Liver (tissue), 3 donors: ENCODE measurements at regions not wholly inside any gene's neighbourhood (a gene's known extent, or its start where the extent isn't known, plus 50 kb on each side); places are given as distances from the start of the nearest gene placed in this dataset.

Experiments
- EGR1 ChIP-seq, 2 donors: IDR thresholded peaks; 2 replicates each; pipeline ENCODE4 v1.6.1; 2016 to 2018; ENCODE audit warnings: antibody characterized with exemption in 2 of 2, low read depth in 2 of 2
- HNF4G ChIP-seq: IDR thresholded peaks from 2 replicates; pipeline ENCODE4 v1.6.1; 2016; ENCODE audit warnings: antibody characterized with exemption
- RAD21 ChIP-seq, 2 donors: IDR thresholded peaks; 2 replicates each; pipeline ENCODE4 v1.6.1; 2016; ENCODE audit warnings: antibody characterized with exemption in 2 of 2, mild to moderate bottlenecking in 2 of 2
- SP1 ChIP-seq: IDR thresholded peaks from 2 replicates; pipeline ENCODE4 v1.6.1; 2018; ENCODE audit warnings: antibody characterized with exemption, mild to moderate bottlenecking
- TAF1 ChIP-seq: conservative IDR thresholded peaks from 2 replicates; pipeline ENCODE4 v1.6.1; 2016; ENCODE audit warnings: antibody characterized with exemption, mild to moderate bottlenecking
- YY1 ChIP-seq: IDR thresholded peaks from 2 replicates; pipeline ENCODE4 v1.6.1; 2016; ENCODE audit warnings: antibody characterized with exemption, mild to moderate bottlenecking
- TF ChIP-seq, protein P1 (sequence below): fragments of 150-350 bp; IDR thresholded peaks from 2 replicates; pipeline ENCODE4 v1.5.1; 2017; ENCODE audit warnings: improper control_type of control experiment, low read depth, low read length; ENCODE audit not compliant: missing input control
- TF ChIP-seq, protein P2 (sequence below): IDR thresholded peaks from 2 replicates; pipeline ENCODE4 v1.6.1; 2016; ENCODE audit warnings: antibody characterized with exemption
- TF ChIP-seq, protein P3 (sequence below): IDR thresholded peaks from 2 replicates; pipeline ENCODE4 v1.6.1; 2016; ENCODE audit warnings: antibody characterized with exemption
- TF ChIP-seq, protein P4 (sequence below): IDR thresholded peaks from 2 replicates; pipeline ENCODE4 v1.6.1; 2016; ENCODE audit warnings: antibody characterized with exemption, mild to moderate bottlenecking
- donor health status: healthy.
- donor health status: healthy.

DNA sequence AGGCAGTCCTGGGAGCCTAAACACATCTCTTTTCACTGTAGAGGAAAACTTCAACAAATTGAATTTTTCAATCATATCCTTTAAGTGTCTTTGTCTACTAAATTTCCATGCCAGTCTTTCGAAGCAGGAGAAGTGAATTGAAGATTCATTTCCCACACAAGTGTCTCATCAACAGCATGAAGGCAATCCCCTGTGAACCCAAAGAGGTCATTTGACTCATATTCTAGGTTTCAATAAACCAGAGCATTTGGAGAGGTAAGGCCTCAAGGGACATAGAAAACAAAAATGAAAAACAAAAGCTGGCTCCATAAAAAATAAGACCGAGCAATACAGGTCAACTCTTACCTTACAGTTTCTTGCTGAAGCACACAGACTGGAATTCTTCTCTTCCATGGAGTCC, 94.1 kb upstream of the ATP1B1 start:
- TF ChIP-seq, protein P1, sequence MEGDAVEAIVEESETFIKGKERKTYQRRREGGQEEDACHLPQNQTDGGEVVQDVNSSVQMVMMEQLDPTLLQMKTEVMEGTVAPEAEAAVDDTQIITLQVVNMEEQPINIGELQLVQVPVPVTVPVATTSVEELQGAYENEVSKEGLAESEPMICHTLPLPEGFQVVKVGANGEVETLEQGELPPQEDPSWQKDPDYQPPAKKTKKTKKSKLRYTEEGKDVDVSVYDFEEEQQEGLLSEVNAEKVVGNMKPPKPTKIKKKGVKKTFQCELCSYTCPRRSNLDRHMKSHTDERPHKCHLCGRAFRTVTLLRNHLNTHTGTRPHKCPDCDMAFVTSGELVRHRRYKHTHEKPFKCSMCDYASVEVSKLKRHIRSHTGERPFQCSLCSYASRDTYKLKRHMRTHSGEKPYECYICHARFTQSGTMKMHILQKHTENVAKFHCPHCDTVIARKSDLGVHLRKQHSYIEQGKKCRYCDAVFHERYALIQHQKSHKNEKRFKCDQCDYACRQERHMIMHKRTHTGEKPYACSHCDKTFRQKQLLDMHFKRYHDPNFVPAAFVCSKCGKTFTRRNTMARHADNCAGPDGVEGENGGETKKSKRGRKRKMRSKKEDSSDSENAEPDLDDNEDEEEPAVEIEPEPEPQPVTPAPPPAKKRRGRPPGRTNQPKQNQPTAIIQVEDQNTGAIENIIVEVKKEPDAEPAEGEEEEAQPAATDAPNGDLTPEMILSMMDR: no peak
- TF ChIP-seq TAF1: no peak
- no peak for TF ChIP-seq YY1
- no peak for TF ChIP-seq RAD21 (IDR thresholded peaks at IDR 0.05)
- TF ChIP-seq, protein P2, sequence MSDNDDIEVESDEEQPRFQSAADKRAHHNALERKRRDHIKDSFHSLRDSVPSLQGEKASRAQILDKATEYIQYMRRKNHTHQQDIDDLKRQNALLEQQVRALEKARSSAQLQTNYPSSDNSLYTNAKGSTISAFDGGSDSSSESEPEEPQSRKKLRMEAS: no peak
- TF ChIP-seq SP1: no peak
- no peak for TF ChIP-seq EGR1 (IDR thresholded peaks at IDR 0.05; ENCODE audit: low read depth in 2 of 2)
- TF ChIP-seq, protein P3, sequence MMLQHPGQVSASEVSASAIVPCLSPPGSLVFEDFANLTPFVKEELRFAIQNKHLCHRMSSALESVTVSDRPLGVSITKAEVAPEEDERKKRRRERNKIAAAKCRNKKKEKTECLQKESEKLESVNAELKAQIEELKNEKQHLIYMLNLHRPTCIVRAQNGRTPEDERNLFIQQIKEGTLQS: no peak
- TF ChIP-seq, protein P4, sequence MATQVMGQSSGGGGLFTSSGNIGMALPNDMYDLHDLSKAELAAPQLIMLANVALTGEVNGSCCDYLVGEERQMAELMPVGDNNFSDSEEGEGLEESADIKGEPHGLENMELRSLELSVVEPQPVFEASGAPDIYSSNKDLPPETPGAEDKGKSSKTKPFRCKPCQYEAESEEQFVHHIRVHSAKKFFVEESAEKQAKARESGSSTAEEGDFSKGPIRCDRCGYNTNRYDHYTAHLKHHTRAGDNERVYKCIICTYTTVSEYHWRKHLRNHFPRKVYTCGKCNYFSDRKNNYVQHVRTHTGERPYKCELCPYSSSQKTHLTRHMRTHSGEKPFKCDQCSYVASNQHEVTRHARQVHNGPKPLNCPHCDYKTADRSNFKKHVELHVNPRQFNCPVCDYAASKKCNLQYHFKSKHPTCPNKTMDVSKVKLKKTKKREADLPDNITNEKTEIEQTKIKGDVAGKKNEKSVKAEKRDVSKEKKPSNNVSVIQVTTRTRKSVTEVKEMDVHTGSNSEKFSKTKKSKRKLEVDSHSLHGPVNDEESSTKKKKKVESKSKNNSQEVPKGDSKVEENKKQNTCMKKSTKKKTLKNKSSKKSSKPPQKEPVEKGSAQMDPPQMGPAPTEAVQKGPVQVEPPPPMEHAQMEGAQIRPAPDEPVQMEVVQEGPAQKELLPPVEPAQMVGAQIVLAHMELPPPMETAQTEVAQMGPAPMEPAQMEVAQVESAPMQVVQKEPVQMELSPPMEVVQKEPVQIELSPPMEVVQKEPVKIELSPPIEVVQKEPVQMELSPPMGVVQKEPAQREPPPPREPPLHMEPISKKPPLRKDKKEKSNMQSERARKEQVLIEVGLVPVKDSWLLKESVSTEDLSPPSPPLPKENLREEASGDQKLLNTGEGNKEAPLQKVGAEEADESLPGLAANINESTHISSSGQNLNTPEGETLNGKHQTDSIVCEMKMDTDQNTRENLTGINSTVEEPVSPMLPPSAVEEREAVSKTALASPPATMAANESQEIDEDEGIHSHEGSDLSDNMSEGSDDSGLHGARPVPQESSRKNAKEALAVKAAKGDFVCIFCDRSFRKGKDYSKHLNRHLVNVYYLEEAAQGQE: no peak
- TF ChIP-seq HNF4G: no peak
